H1 (cell line): ENCODE measurements at regions not wholly inside any gene's neighbourhood (a gene's known extent, or its start where the extent isn't known, plus 50 kb on each side); places are given as distances from the start of the nearest gene placed in this dataset.

ENCODE experiments used
- CTCF ChIA-PET: fragments of 300-600 bp; sonication (Branson Sonifier 250); formaldehyde crosslinking; loops from one replicate; lab custom pipeline; 2021; ENCODE audit not compliant: partially characterized antibody; lab: Charles Lee
- POLR2A ChIA-PET: fragments of 300-600 bp; sonication (Branson Sonifier 250); formaldehyde crosslinking; loops from one replicate; lab custom pipeline; 2021; ENCODE audit warnings: inconsistent platforms; ENCODE audit not compliant: partially characterized antibody; lab: Charles Lee
- DNase-seq, 2 experiments: peaks; one replicate each; pipeline versions ENCODE4 v3.0.0 to v3.0.0-alpha.2; 2010 to 2022; ENCODE audit warnings: low spot score in 2 of 2, low read depth in 1 of 2, mixed read lengths in 1 of 2
- FAIRE-seq: peaks from 2 replicates; lab custom pipeline; 2011; peaks lifted over from hg19 to GRCh38; lab: Jason Lieb, UNC
- H2AFZ ChIP-seq: 2 replicates; pipeline ENCODE4 v1.8.1; 2012; ENCODE audit warnings: low read length, inconsistent platforms
- H2AK5ac ChIP-seq: 2 replicates; pipeline ENCODE4 v1.6.1; 2013; ENCODE audit warnings: low read depth, low read length
- H2BK120ac ChIP-seq: replicated peaks from 2 replicates; pipeline ENCODE3; 2013; ENCODE audit warnings: low read depth, low read length, inconsistent platforms
- H2BK12ac ChIP-seq: 2 replicates; pipeline ENCODE4 v1.6.1; 2013; ENCODE audit warnings: low read depth, low read length
- H2BK15ac ChIP-seq: 2 replicates; pipeline ENCODE4 v1.6.1; 2013; ENCODE audit warnings: low read length
- H2BK20ac ChIP-seq: 2 replicates; pipeline ENCODE4 v1.6.1; 2013; ENCODE audit warnings: low read length
- H2BK5ac ChIP-seq: 2 replicates; pipeline ENCODE4 v1.6.1; 2013; ENCODE audit warnings: low read depth, low read length
- H3K14ac ChIP-seq: 2 replicates; pipeline ENCODE4 v1.6.1; 2013; ENCODE audit warnings: inconsistent platforms; ENCODE audit not compliant: insufficient read length
- H3K18ac ChIP-seq: 2 replicates; pipeline ENCODE4 v1.6.1; 2013; ENCODE audit warnings: low read length; ENCODE audit errors: extremely low read depth
- H3K23ac ChIP-seq: 2 replicates; pipeline ENCODE4 v1.6.1; 2013; ENCODE audit warnings: inconsistent platforms; ENCODE audit not compliant: insufficient read length
- H3K23me2 ChIP-seq: 2 replicates; pipeline ENCODE4 v1.6.1; 2013; ENCODE audit warnings: low read depth, low read length
- H3K27ac ChIP-seq: 2 replicates; pipeline ENCODE4 v1.6.1; 2011; ENCODE audit warnings: low read depth, low read length, inconsistent platforms
- H3K27me3 ChIP-seq, 4 experiments: replicated peaks in 1 of 4; 1 replicate in 1 of 4; 2 replicates in 3 of 4; pipeline versions ENCODE4 v1.6.1 to v1.8.1; 2011 to 2013; ENCODE audit warnings: low read length in 3 of 4, mild to moderate bottlenecking in 3 of 4, inconsistent platforms in 2 of 4, mixed read lengths in 2 of 4, moderate library complexity in 1 of 4; ENCODE audit not compliant: control insufficient read depth in 3 of 4, insufficient read depth in 3 of 4; ENCODE audit errors: extremely low read depth in 1 of 4
- H3K36me3 ChIP-seq, 4 experiments: 2 replicates each; pipeline versions ENCODE4 v1.6.1 to v1.8.1; 2011 to 2013; ENCODE audit warnings: mild to moderate bottlenecking in 4 of 4, low read length in 3 of 4, moderate library complexity in 2 of 4, control low read depth in 1 of 4, inconsistent platforms in 1 of 4; ENCODE audit not compliant: insufficient read depth in 4 of 4, control insufficient read depth in 2 of 4
- H3K4ac ChIP-seq: replicated peaks from 2 replicates; pipeline ENCODE3; 2013; ENCODE audit warnings: low read length, low read depth, mixed read lengths, inconsistent platforms; ENCODE audit not compliant: insufficient read length
- H3K4me1 ChIP-seq, 4 experiments: replicated peaks in 1 of 4; 1 replicate in 1 of 4; 2 replicates in 3 of 4; pipeline versions ENCODE4 v1.6.1 to v1.8.1; 2011 to 2013; ENCODE audit warnings: low read length in 3 of 4, inconsistent platforms in 2 of 4, mixed read lengths in 1 of 4; ENCODE audit not compliant: insufficient read depth in 4 of 4, control insufficient read depth in 3 of 4
- H3K4me2 ChIP-seq, 2 experiments: 2 replicates each; pipeline versions ENCODE4 v1.6.1 to v1.8.1; 2011 to 2013; ENCODE audit warnings: low read depth in 2 of 2, low read length in 2 of 2, control low read depth in 1 of 2, inconsistent platforms in 1 of 2, mild to moderate bottlenecking in 1 of 2; ENCODE audit not compliant: insufficient read depth in 1 of 2
- H3K4me3 ChIP-seq, 4 experiments: fragments of 200-600, 300-600 bp in 1 of 4; sonication (generic), shearing (Covaris generic), sonication (Bioruptor Twin) in 1 of 4; 2 replicates each; pipeline versions ENCODE4 v1.5.1 to v1.8.1; 2011 to 2016; ENCODE audit warnings: low read length in 4 of 4, low read depth in 3 of 4, control low read depth in 2 of 4, inconsistent platforms in 2 of 4, mild to moderate bottlenecking in 2 of 4, mixed read lengths in 1 of 4, moderate library complexity in 1 of 4; ENCODE audit not compliant: insufficient read depth in 2 of 4; ENCODE audit errors: extremely low read depth in 1 of 4
- H3K56ac ChIP-seq: replicated peaks from 2 replicates; pipeline ENCODE3; 2013; ENCODE audit warnings: low read depth, mild to moderate bottlenecking, mixed read lengths, low read length, inconsistent platforms; ENCODE audit not compliant: insufficient read length
- H3K79me1 ChIP-seq: 2 replicates; pipeline ENCODE4 v1.6.1; 2013; ENCODE audit warnings: low read depth, low read length, control low read depth
- H3K79me2 ChIP-seq, 2 experiments: 2 replicates each; pipeline versions ENCODE4 v1.6.1 to v1.8.1; 2012 to 2013; ENCODE audit warnings: low read length in 2 of 2, mild to moderate bottlenecking in 2 of 2, inconsistent platforms in 1 of 2; ENCODE audit not compliant: insufficient read depth in 2 of 2, control insufficient read depth in 1 of 2
- H3K9ac ChIP-seq, 4 experiments: replicated peaks in 1 of 4; 1 replicate in 1 of 4; 2 replicates in 3 of 4; pipeline versions ENCODE4 v1.6.1 to v1.8.1; 2011 to 2013; ENCODE audit warnings: low read depth in 3 of 4, low read length in 3 of 4, control low read depth in 2 of 4, mild to moderate bottlenecking in 2 of 4, moderate library complexity in 2 of 4, inconsistent platforms in 1 of 4; ENCODE audit errors: extremely low read depth in 1 of 4
- H3K9me3 ChIP-seq, 2 experiments: 2 replicates each; pipeline versions ENCODE4 v1.6.1 to v1.8.1; 2012 to 2013; ENCODE audit warnings: mild to moderate bottlenecking in 2 of 2, moderate library complexity in 2 of 2, control low read depth in 1 of 2, inconsistent platforms in 1 of 2, low read depth in 1 of 2, low read length in 1 of 2, mixed read lengths in 1 of 2; ENCODE audit not compliant: insufficient read depth in 2 of 2
- H4K20me1 ChIP-seq, 2 experiments: replicated peaks in 1 of 2; 2 replicates each; pipeline versions ENCODE3 to v1.8.1; 2011 to 2013; ENCODE audit warnings: inconsistent platforms in 2 of 2, low read length in 2 of 2, mild to moderate bottlenecking in 1 of 2; ENCODE audit not compliant: insufficient read depth in 2 of 2, control insufficient read depth in 1 of 2
- H4K5ac ChIP-seq: 2 replicates; pipeline ENCODE4 v1.6.1; 2013; ENCODE audit warnings: low read length, low read depth, mixed read lengths, inconsistent platforms; ENCODE audit not compliant: insufficient read length
- H4K8ac ChIP-seq: 2 replicates; pipeline ENCODE4 v1.8.0; 2013; ENCODE audit warnings: mild to moderate bottlenecking, moderate library complexity, low read length, inconsistent platforms; ENCODE audit not compliant: insufficient read depth; ENCODE audit errors: extremely low read depth
- H4K91ac ChIP-seq: replicated peaks from 2 replicates; pipeline ENCODE3; 2013; ENCODE audit warnings: low read length, mixed read lengths, inconsistent platforms; ENCODE audit not compliant: insufficient read length
- CEBPB ChIP-seq: IDR thresholded peaks from 2 replicates; pipeline ENCODE4 v1.6.1; 2012; ENCODE audit warnings: low read depth, low read length
- CHD2 ChIP-seq: IDR thresholded peaks from 2 replicates; pipeline ENCODE4 v1.6.1; 2012; ENCODE audit warnings: low read length, improper control_type of control experiment
- CTBP2 ChIP-seq: IDR thresholded peaks from 2 replicates; pipeline ENCODE4 v1.7.0; 2011; ENCODE audit warnings: borderline replicate concordance, mild to moderate bottlenecking, moderate library complexity, mixed read lengths, low read length; ENCODE audit not compliant: insufficient read depth, insufficient read length
- CTCF ChIP-seq, 3 experiments: IDR thresholded peaks; 1 replicate in 2 of 3; 2 replicates in 1 of 3; pipeline versions ENCODE4 v1.5.1 to v1.6.1; 2011; ENCODE audit warnings: low read length in 3 of 3, mild to moderate bottlenecking in 3 of 3, inconsistent platforms in 2 of 3, low read depth in 1 of 3, moderate library complexity in 1 of 3; ENCODE audit not compliant: insufficient read depth in 1 of 3; ENCODE audit errors: control extremely low read depth in 1 of 3
- EZH2 ChIP-seq: fragments of 200-600 bp; sonication (generic); IDR thresholded peaks from 2 replicates; pipeline ENCODE4 v1.7.1; 2012; ENCODE audit warnings: low read depth, mild to moderate bottlenecking, moderate library complexity, low read length, inconsistent platforms; ENCODE audit not compliant: severe bottlenecking
- RAD21 ChIP-seq, 2 experiments: IDR thresholded peaks in 1 of 2; conservative IDR thresholded peaks in 1 of 2; 2 replicates each; pipeline ENCODE4 v1.6.1; 2011; ENCODE audit warnings: low read depth in 2 of 2, low read length in 2 of 2, improper control_type of control experiment in 1 of 2, inconsistent platforms in 1 of 2, mild to moderate bottlenecking in 1 of 2, moderate library complexity in 1 of 2
- RFX5 ChIP-seq: IDR thresholded peaks from 2 replicates; pipeline ENCODE4 v1.6.1; 2011; ENCODE audit warnings: low read depth, low read length, improper control_type of control experiment, borderline replicate concordance
- WGBS, 2 experiments: shearing (Covaris generic) in 1 of 2; methylation state at CpG; one replicate each; pipeline versions ENCODE4 v1.1.6 to v1.1.7; 2013 to 2015; ENCODE audit warnings: low lambda C conversion rate in 2 of 2, mixed read lengths in 2 of 2, inconsistent platforms in 1 of 2, low coverage in 1 of 2, missing lambda C conversion rate in 1 of 2; ENCODE audit not compliant: insufficient replicate concordance in 2 of 2, insufficient coverage in 1 of 2, insufficient read length in 1 of 2; ENCODE audit errors: extremely low coverage in 1 of 2, missing lambda C conversion rate in 1 of 2; 5-methylcytosine and 5-hydroxymethylcytosine counted together

- Histone ChIP-seq H3K4ac (no peak overlapping the region), H4K20me1 (no peaks in the 10 kb centered on the region), H2BK15ac (no peak overlapping the region), H2BK120ac (no peak overlapping the region), H3K36me3 (no peaks in the 10 kb centered on the region), H4K8ac (no peak overlapping the region), H3K4me1 (no peaks in the 10 kb centered on the region), H3K9ac (no peak overlapping the region), H2BK12ac (no peak overlapping the region), H3K23ac (no peak overlapping the region), H3K18ac (no peak overlapping the region), H2BK5ac (no peak overlapping the region), H4K5ac (no peak overlapping the region), H3K4me2 (no peak overlapping the region), H4K91ac (no peak overlapping the region), H2AFZ (no peak overlapping the region), H3K79me1 (no peaks in the 10 kb centered on the region), H3K23me2 (peaks cover 1% of the 10 kb centered on the region; the same call in 1 of the 2 replicates), H3K79me2 (no peaks in the 10 kb centered on the region), H3K14ac (no peak overlapping the region), H3K56ac (no peak overlapping the region), H3K9me3 (no peaks in the 10 kb centered on the region), H3K4me3 (no peak overlapping the region), H2AK5ac (no peak overlapping the region), H3K27me3 (no peaks in the 10 kb centered on the region), H2BK20ac (no peak overlapping the region), H3K27ac (no peak overlapping the region)
- DNase-seq (no peak), FAIRE-seq (no peak)
- POLR2A ChIA-PET = no interaction called here
- 89% methylated on average over 2 of the region's 2 CpGs; no CpG with 5 or more reads in 1 of the 2 experiments for WGBS, 2 experiments
- TF ChIP-seq RFX5 = no peak
- no peak for TF ChIP-seq CHD2
- no peak for TF ChIP-seq EZH2
- no peak for TF ChIP-seq CTBP2
- no peak for TF ChIP-seq CTCF (IDR thresholded peaks at IDR 0.05; ENCODE audit: control extremely low read depth in 1 of 3, insufficient read depth in 1 of 3, low read depth in 1 of 3, low read length in 3 of 3)
- TF ChIP-seq CEBPB = no peak
- TF ChIP-seq RAD21 (IDR thresholded peaks at IDR 0.05 in 1 of 2, conservative IDR thresholded peaks at IDR 0.05 in 1 of 2; ENCODE audit: low read depth in 2 of 2, low read length in 2 of 2) = no peak
- CTCF ChIA-PET = no interaction called here
Measured at GRCh38 chr3:4044619-4045018, 245.4 kb downstream of the LRRN1 start.
